GM12874 (cell line): ENCODE measurements at regions not wholly inside any gene's neighbourhood (a gene's known extent, or its start where the extent isn't known, plus 50 kb on each side); places are given as distances from the start of the nearest gene placed in this dataset.

Experiments
- CTCF ChIP-seq: IDR thresholded peaks from 2 replicates; pipeline ENCODE4 v1.5.1; 2011; ENCODE audit warnings: low read depth, mild to moderate bottlenecking, control low read depth, low read length, moderate library complexity; ENCODE audit not compliant: insufficient read depth

DNA sequence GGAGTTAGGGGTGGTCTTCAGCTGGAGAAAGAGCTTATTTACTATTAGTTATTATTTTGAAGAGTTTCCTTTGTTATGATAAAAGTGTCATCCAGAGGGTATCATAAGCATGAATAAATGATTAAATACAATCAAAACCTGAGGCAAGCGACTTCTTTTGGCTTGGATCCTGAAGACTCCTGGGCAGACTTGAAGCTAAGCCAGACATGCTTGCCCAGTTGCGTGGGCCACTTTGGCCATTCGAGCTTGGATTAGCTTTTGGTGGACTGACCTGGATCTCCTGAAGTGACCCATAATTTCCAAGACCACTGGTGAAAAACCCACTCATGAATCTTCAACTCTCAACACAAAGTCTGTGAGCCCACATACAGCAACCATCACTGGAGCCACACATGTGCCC, 335.8 kb downstream of the NR2F1-AS1 start:
- TF ChIP-seq CTCF: no peak

DNA sequence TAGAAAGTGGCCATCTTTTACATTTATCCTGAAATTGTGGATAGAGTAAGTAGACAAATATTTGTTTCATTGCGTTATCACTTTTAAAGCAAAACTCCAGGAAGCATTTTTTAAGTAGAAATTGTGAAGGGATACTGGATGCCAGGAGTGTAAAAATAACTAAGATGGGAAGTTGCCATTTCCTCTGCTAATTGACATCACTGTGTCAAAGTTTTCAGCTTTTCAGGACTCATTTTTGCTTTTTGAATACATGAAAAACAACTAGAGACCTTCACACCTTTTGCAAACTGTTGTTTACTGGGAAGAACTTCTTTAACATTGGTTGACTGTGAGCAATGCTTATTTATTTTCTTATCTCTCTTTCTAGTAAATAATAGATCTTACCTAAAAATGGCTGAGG, 337.5 kb downstream of the NR2F1-AS1 start:
- no peak for TF ChIP-seq CTCF

GRCh38 chr5:93240228-93240834, 340.7 kb downstream of the NR2F1-AS1 start:
- TF ChIP-seq CTCF: no peak

DNA sequence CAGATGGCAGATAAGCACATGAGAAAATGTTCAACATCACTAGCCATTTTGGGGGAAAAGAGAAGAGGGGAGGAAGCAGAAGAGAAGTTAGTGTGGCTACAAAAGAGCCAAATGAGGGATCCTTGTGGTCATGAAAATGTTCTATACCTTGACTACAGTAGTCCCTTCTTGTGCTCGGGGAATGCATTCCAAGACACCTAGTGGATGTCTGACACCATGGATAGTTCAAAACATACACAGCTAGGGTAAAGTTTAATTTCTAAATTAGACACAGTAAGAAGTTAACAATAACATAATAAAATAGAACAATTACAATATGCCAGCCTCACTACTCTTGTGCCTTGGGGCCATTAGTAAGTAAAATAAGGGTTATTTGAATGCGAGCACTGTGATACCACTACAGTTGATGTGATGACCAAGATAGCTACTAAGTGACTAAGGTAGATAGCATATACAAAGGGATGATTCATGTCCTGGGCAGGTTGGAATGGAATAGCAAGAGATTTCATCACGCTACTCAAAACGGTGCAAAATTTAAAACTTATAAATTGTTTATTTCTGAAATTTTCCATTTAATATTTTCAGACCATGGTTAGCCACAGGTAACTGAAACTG, 344.1 kb downstream of the NR2F1-AS1 start:
- no peak for TF ChIP-seq CTCF

DNA sequence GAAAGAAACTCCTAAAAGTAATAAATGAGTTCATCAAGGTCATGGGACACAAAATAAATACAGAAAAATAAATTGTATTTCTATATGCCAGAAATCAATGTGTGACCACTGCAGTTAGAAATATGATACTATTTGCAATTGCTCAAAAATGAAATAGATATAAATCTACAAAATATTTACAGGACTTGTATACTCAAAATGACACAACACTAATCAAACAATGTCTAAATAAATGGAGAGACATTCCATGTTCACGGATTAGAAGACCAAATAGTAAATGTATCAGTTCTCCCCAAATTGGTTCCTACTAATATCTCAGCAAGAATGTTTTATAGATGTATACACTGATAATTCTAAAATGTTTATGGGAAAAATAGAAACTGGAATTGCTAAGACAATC, 345.3 kb downstream of the NR2F1-AS1 start:
- TF ChIP-seq CTCF: no peak

GRCh38 chr5:93226202-93226735, 354.8 kb downstream of the NR2F1-AS1 start:
- no peak for TF ChIP-seq CTCF

DNA sequence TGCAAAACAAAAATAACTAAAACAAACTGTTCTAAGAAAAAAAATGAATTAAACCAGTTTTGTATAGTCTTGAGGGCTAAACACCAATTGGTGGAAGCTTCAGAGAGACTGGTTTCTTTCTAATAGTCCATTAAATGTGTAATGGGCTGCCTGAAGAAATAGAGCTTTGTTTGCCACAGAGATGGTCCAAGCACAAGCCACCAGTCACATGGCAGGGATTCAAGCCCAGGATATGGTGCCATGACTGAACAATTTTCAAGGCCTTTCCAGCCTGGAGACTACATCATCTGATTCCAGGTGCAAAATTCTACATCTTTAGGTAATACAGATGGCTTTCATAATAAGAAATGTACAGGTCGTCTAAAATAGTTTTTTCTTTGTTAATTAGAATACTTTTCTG, 355.3 kb downstream of the NR2F1-AS1 start:
- TF ChIP-seq CTCF: no peak
